GM18499 (cell line): ENCODE measurements at regions not wholly inside any gene's neighbourhood (a gene's known extent, or its start where the extent isn't known, plus 50 kb on each side); places are given as distances from the start of the nearest gene placed in this dataset.

ENCODE experiments used
- ATAC-seq: cut with Tn5 transposase; IDR thresholded peaks from one replicate; pipeline ENCODE4 v1.9.1; 2021; ENCODE audit warnings: moderate number of reproducible peaks; ENCODE audit not compliant: insufficient read depth, unreplicated experiment

GRCh38 chr13:40221460-40222201 is 444.8 kb downstream of the FOXO1 start:
- ATAC-seq: no peak

- no peak for ATAC-seq
Observed at GRCh38 chr13:40223585-40223984, 442.9 kb downstream of the FOXO1 start.

- no peak for ATAC-seq
Observed at GRCh38 chr13:40228496-40228895, 437.9 kb downstream of the FOXO1 start.

- no peak for ATAC-seq
Observed at GRCh38 chr13:40228990-40229389, 437.5 kb downstream of the FOXO1 start.

GRCh38 chr13:40230833-40231266 is 435.6 kb downstream of the FOXO1 start:
- no peak for ATAC-seq

GRCh38 chr13:40231311-40231710 is 435.1 kb downstream of the FOXO1 start:
- no peak for ATAC-seq

GRCh38 chr13:40231751-40232150 is 434.7 kb downstream of the FOXO1 start:
- ATAC-seq: no peak

- no peak for ATAC-seq
Observed at GRCh38 chr13:40232311-40233040, 434.0 kb downstream of the FOXO1 start.

GRCh38 chr13:40233731-40234195 is 432.7 kb downstream of the FOXO1 start:
- no peak for ATAC-seq

GRCh38 chr13:40235160-40235796 is 431.2 kb downstream of the FOXO1 start:
- no peak for ATAC-seq

GRCh38 chr13:40236566-40237168 is 429.8 kb downstream of the FOXO1 start:
- ATAC-seq: no peak

GRCh38 chr13:40238761-40239160 is 427.7 kb downstream of the FOXO1 start:
- ATAC-seq: no peak

GRCh38 chr13:40240293-40240692 is 426.1 kb downstream of the FOXO1 start:
- ATAC-seq: no peak

- no peak for ATAC-seq
Observed at GRCh38 chr13:40241125-40241798, 425.2 kb downstream of the FOXO1 start.

- ATAC-seq: no peak
Observed at GRCh38 chr13:40243047-40243446, 423.4 kb downstream of the FOXO1 start.

GRCh38 chr13:40243982-40244381 is 422.5 kb downstream of the FOXO1 start:
- no peak for ATAC-seq

GRCh38 chr13:40245567-40245966 is 420.9 kb downstream of the FOXO1 start:
- no peak for ATAC-seq

GRCh38 chr13:40247845-40248244 is 418.6 kb downstream of the FOXO1 start:
- ATAC-seq: no peak

- no peak for ATAC-seq
Observed at GRCh38 chr13:40251343-40252032, 415.0 kb downstream of the FOXO1 start.

- ATAC-seq: no peak
Observed at GRCh38 chr13:40252241-40252640, 414.2 kb downstream of the FOXO1 start.
